GM19025 (cell line): ENCODE measurements at regions not wholly inside any gene's neighbourhood (a gene's known extent, or its start where the extent isn't known, plus 50 kb on each side); places are given as distances from the start of the nearest gene placed in this dataset.

ENCODE experiments used
- ATAC-seq: cut with Tn5 transposase; IDR thresholded peaks from one replicate; pipeline ENCODE4 v1.9.1; 2021; ENCODE audit warnings: mild to moderate bottlenecking, low read depth, moderate library complexity; ENCODE audit not compliant: unreplicated experiment

DNA sequence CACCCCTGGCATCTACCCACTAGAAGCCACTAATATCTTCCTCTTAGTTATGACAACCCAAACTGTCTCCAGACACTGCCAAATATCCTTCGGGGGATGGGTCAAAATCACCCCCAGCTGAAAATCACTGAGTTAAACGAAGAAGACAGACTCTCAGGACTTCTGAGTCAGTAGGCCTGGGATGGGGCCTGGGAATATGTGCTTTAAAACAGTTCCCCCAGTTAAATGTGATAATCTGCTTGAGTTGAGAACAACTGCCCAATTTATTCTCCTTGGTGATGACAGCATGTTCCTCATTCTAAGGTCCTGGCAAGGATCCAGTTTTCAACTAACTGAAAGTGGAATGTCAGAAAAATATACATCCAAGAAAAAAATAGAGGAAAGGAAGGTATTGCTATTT lies 52.4 kb downstream of the CBLL2 start:
- no peak for ATAC-seq

- ATAC-seq: no peak
These were observed 57.1 kb downstream of the CBLL2 start for GRCh38 chrX:22329783-22330182.

DNA sequence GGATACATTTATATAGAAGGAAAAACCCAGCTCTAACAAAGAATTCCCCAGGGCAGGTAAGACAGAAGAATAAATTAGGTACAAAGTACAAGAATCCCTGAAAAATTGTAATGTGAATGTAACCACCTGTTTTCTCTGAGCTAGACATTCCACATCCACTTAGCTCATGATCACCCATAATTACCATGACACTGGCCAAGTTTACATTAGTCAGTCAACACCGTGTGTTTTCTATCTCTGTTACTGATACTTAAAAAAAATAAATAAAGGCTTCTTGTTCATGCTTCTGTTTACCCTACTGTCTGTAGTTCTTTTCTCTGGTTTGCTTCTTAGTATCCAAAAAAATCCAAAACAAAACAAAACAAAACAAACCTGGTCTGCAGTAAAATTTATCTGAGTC lies 66.0 kb downstream of the CBLL2 start:
- ATAC-seq: no peak

DNA sequence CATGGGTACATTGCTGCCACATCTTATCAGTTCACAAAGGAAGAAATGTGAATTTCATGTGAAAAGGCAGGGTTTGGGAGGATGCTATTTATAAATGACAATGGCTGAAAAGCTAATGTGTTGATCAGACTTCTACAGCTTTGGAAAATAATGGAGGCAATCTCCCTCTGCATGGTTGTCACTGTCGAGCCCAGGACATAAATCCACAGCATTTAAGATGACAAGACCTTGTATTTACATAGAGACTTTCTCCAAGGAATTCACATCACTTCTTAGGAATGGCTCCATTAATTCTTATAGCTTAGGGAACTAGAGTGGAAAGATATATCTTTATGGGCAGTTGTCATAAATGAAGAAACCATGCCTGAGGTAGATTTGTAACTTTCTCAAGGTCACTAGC lies 66.7 kb downstream of the CBLL2 start:
- ATAC-seq: no peak

GRCh38 chrX:22340022-22340616 lies 67.4 kb downstream of the CBLL2 start:
- ATAC-seq: no peak

- ATAC-seq: no peak
These were observed 70.5 kb downstream of the CBLL2 start for GRCh38 chrX:22343192-22343591.

GRCh38 chrX:22345884-22346283 lies 73.2 kb downstream of the CBLL2 start:
- no peak for ATAC-seq

DNA sequence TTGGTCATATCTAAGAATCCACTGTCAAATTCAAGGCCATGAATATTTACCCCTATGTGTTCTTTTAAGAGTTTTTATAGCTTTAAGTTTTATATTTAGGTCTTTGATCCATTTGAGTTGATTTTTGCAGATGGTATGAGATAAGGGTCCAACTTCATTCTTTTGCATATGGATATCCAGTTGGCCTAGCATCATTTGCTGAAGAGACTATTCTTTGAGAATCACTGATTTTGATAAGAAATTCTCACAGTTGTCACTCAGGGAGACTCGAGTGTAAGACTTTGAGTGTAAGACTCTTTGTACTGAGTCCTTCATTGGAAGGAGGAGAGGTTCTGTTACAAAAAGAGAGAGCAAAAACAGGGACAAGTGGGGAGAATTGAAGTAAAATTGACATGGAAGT lies 74.8 kb downstream of the CBLL2 start:
- ATAC-seq: no peak

DNA sequence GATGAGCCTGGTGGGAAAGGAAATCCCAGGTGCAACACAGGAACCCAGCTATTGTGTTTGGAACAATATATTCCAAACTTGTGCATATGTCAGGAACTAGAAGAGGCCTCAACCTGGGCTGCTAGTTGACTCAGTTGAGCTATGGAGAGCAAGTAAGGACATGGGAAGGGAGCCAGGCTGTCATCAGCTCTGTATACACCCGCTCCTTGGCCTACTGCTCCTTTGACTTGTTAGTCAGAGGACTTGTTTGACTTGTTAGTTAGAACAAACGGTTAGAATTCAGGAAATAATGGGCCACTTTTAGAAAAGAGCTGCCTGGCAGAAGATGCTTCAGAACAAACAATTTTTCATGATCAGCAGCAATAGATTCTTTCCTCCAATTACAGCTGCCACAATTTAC lies 76.4 kb downstream of the CBLL2 start:
- ATAC-seq: no peak

GRCh38 chrX:22351076-22351475 lies 78.4 kb downstream of the CBLL2 start:
- no peak for ATAC-seq

DNA sequence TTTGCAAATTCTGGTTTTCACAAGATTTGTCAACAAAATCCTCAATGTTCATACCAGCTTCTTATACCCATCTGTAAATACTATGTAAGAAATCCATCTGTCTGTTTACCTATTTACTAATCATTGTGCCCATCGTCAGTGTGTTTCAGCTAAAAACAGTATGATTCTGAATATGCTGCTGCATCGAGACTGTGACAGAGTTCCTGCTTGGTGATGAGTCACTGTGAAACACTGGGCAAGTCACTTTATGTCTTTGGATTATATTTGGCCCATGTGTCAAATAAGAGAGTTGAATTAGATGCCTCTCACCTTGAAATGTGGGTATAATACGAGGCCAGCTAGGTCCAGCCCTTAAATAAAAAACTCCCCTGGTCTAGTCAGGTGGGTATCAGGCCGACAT lies 79.3 kb downstream of the CBLL2 start:
- ATAC-seq: no peak

DNA sequence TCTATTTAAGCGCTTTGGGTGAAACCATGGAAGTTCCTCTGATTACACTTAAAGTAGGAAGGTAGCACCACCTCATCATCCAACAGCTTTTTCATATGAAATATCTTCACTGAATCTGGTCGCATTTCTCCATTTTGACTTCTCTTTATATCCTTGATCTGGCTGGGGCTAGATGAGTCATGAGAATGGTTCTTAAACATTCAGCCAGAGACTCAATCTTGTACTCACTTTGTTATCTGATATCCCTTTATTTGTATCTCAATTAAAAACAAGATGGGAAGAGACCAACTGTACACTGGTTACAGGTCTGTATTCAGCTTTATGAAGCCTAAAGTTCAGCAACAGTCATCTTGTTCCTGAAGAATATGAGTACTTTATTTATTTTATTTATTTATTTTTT lies 84.9 kb downstream of the CBLL2 start:
- ATAC-seq: no peak

DNA sequence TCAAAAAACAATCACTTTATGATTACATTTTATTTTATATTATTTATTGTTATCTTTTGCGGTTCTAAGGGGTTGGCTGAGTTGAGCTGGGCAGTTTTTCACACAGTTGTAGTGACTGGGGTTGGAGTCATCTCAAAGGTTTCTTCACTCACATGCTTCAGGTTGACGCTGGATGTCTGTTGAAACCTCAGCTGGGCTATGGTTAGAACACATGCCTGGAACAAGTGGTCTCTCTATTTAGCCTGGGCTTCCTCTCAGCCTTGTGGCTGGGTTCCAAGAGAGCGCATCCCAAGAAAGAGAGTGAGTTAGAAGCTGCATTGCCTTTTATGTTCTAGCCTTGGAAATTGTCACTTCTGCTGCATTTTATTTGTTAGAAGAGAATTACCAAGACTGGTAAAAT lies 87.4 kb downstream of the CBLL2 start:
- ATAC-seq: no peak

DNA sequence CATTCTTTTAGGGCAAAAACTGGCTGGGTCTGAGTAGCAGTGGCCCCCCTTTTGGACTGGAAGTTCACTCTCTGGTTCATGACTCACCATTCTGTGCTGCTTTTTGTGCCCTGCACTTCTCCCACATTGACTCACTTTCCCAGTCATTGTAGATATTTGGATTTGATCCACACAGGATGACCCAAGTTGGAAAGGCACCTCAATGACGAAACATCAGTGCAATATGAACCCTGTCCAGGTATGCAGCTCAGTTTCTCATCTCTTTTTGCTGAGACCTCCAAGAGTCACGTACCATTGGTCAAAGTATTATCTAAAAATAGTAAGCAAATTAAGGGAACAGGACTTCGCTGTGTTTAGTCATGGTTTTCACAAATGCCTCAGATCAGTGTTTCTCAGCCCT lies 92.7 kb downstream of the CBLL2 start:
- no peak for ATAC-seq

DNA sequence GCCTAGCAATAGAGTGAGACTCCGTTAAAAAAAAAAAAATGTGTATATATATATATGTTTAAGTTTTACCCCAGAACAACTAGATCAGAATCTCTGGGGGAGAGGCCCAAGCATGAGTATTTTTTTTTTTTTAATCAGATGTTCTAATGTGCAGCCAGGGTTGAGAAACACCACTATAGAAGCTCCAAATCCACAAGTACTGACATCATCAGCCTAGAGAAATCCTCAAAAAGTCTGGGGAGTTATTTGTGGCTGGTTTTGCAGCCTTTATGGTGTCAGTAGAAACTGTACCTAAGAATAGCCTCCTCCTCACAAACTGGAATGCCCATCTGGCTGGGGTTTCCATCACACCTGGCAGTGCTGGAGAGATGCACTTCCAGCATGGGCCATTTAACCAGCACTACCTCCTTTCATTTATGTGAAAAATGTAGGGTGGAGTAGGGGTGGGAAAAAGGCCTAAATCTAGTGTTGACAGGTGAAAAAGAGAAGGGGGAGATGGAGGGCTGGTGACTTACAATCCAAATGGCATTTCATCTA lies 93.5 kb downstream of the CBLL2 start:
- no peak for ATAC-seq

DNA sequence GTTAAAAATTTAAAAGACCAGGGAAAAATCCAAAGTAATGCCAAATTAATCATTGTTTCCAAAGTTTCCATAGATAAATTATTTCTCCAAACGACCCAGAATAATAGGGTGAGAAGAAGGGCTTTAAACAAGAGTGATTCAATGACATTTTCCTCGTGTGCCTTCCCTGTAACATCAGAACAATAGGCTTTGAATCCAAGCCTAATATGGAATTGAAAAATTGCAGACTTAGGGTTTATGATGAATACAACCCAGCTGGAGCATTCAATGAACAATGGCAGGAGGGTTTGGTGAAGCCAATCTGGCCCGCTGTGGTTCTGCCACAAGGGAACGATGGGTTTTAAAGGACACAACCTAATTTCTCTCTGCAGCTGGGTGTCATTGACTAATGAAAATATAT lies 94.2 kb downstream of the CBLL2 start:
- no peak for ATAC-seq

DNA sequence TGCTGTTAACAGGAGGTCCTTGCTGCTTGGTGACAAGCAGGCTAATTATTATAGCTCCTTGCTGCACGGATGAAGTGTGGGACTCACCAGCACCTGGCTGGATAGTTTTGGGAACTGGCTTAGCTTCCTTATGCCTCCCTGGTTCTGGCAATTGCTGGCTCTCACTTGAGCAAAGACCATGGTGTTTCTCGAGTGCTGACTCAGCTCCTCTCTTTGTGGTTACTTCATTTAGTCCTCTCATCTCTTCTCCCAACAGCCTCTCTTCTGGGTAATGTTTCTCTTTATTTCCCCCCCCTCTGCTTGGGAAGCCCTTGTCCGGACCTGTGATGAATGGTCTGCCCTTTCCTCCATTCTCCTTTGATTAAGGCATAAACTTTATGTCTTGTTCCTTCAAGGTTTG lies 100.4 kb downstream of the CBLL2 start:
- no peak for ATAC-seq

GRCh38 chrX:22373766-22374165 lies 101.1 kb downstream of the CBLL2 start:
- ATAC-seq: no peak

DNA sequence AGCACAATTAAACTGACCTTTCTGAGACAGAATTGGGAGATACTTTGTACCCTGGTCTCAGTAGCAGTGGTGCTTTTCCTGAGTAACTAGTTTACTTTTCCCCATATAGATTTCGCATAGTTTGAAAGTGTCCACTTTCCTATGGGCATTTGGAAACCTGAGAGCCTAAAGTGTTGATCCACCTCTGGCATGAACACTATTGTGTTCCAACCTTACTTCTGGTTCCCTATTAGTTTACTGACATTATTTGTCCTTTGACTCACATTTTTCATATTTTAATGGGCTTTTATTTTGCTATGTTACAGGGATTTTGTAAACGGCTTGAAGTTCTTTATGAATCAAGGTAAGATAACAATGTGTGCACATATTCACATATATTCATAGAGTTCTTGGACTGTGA lies 103.7 kb downstream of the CBLL2 start:
- ATAC-seq: no peak

DNA sequence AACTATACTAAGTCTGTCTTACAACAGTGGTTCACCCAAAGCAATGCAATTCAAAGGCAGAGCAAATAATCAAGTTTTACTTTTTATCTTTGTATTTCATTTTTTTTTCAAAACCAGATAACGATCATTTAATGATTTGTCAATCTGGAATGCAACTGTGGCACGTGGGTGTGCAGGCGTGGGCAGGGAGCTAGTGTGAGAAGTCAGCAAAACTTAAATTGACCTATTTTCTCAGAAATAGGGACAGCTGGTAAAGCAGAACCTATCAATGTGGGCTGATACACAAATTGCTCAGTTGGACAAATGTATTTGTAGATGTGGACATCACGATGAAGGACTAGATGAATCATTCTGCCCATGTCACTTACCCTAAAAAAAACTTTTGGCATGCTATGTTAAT lies 105.6 kb downstream of the CBLL2 start:
- ATAC-seq: no peak

DNA sequence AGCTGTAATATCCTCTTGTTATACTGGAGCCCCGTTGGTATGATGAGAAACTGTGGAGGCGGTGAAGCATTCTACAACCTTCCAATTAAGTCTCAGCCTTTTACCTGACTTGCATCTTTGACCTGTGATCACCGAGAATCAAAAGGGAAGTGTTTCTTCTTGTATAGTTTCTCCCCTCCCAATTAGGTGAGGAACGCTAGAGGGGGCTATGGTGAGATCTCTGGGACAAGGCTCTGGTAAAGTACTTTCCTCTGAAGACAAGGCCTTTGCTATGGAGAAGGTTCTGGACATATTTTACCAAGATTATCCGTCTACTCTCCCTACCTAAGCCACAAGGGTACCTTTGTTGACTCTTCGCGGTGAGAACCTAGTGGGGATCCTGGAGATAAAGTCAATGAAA lies 111.3 kb downstream of the CBLL2 start:
- no peak for ATAC-seq

- ATAC-seq: no peak
These were observed 117.0 kb downstream of the CBLL2 start for GRCh38 chrX:22389556-22390179.
